ENCODE measurements at regions not wholly inside any gene's neighbourhood (a gene's known extent, or its start where the extent isn't known, plus 50 kb on each side); places are given as distances from the start of the nearest gene placed in this dataset.

DNA sequence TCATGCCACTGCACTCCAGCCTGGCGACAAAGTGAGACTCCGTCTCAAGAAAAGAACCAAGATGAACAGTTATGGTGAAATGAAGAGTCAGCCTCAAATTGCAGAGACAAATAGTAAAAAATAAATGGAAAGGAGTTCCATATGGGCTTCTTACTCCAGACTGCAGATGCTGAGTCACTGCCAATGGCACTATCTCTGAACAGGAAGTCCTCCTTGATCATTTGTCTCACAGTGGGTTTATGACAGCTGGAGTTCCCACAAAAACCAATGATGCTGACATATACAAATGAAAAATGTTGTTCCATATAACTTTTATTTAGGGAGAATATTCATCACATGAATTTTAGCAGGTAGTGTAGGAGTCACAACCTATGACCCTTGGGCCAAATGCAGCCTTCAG is 631.6 kb downstream of the PCDH18 start:
- H3K4me3 Mint-ChIP-seq = no peak overlapping the region
- TF ChIP-seq, protein P1, sequence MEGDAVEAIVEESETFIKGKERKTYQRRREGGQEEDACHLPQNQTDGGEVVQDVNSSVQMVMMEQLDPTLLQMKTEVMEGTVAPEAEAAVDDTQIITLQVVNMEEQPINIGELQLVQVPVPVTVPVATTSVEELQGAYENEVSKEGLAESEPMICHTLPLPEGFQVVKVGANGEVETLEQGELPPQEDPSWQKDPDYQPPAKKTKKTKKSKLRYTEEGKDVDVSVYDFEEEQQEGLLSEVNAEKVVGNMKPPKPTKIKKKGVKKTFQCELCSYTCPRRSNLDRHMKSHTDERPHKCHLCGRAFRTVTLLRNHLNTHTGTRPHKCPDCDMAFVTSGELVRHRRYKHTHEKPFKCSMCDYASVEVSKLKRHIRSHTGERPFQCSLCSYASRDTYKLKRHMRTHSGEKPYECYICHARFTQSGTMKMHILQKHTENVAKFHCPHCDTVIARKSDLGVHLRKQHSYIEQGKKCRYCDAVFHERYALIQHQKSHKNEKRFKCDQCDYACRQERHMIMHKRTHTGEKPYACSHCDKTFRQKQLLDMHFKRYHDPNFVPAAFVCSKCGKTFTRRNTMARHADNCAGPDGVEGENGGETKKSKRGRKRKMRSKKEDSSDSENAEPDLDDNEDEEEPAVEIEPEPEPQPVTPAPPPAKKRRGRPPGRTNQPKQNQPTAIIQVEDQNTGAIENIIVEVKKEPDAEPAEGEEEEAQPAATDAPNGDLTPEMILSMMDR (conservative IDR thresholded peaks at IDR 0.05) = no peak
- H3K27ac Mint-ChIP-seq (ENCODE audit: unreplicated experiment) = no peak overlapping the region
- DNase-seq (ENCODE audit: low read depth, low spot score) = no peak
- no peaks in the 10 kb centered on the region for H3K27me3 Mint-ChIP-seq (ENCODE audit: low read depth)
- H3K9me3 Mint-ChIP-seq = peaks cover 4% of the 10 kb centered on the region
- H3K4me1 Mint-ChIP-seq = no peaks in the 10 kb centered on the region
- no peaks in the 10 kb centered on the region for H3K36me3 Mint-ChIP-seq (ENCODE audit: low read depth)

GRCh38 chr4:136898590-136899248 is 633.6 kb downstream of the PCDH18 start:
- H3K27ac Mint-ChIP-seq (ENCODE audit: unreplicated experiment) = no peak overlapping the region
- no peaks in the 10 kb centered on the region for H3K4me1 Mint-ChIP-seq
- H3K27me3 Mint-ChIP-seq (ENCODE audit: low read depth) = no peaks in the 10 kb centered on the region
- H3K36me3 Mint-ChIP-seq (ENCODE audit: low read depth) = no peaks in the 10 kb centered on the region
- H3K9me3 Mint-ChIP-seq = peaks cover 4% of the 10 kb centered on the region
- no peak overlapping the region for H3K4me3 Mint-ChIP-seq
- TF ChIP-seq, protein P1 (conservative IDR thresholded peaks at IDR 0.05) = no peak
- no peak for DNase-seq (ENCODE audit: low read depth, low spot score)

- H3K4me1 Mint-ChIP-seq = no peaks in the 10 kb centered on the region
- H3K4me3 Mint-ChIP-seq = no peak overlapping the region
- TF ChIP-seq, protein P1 (conservative IDR thresholded peaks at IDR 0.05) = no peak
- no peaks in the 10 kb centered on the region for H3K27me3 Mint-ChIP-seq (ENCODE audit: low read depth)
- H3K27ac Mint-ChIP-seq (ENCODE audit: unreplicated experiment) = no peak overlapping the region
- H3K36me3 Mint-ChIP-seq (ENCODE audit: low read depth) = no peaks in the 10 kb centered on the region
- H3K9me3 Mint-ChIP-seq = no peaks in the 10 kb centered on the region
- DNase-seq (ENCODE audit: low read depth, low spot score) = no peak
These were observed 638.7 kb downstream of the PCDH18 start for GRCh38 chr4:136893573-136893972.

- Mint-ChIP-seq H3K4me1 (no peaks in the 10 kb centered on the region), H3K27me3 (ENCODE audit: low read depth) (no peaks in the 10 kb centered on the region), H3K36me3 (ENCODE audit: low read depth) (peaks cover 2% of the 10 kb centered on the region), H3K4me3 (no peak overlapping the region), H3K27ac (ENCODE audit: unreplicated experiment) (no peak overlapping the region), H3K9me3 (no peaks in the 10 kb centered on the region)
- TF ChIP-seq, protein P1 (conservative IDR thresholded peaks at IDR 0.05) = no peak
- DNase-seq (ENCODE audit: low read depth, low spot score) = no peak
These were observed 650.6 kb downstream of the PCDH18 start for GRCh38 chr4:136881666-136882065.

DNA sequence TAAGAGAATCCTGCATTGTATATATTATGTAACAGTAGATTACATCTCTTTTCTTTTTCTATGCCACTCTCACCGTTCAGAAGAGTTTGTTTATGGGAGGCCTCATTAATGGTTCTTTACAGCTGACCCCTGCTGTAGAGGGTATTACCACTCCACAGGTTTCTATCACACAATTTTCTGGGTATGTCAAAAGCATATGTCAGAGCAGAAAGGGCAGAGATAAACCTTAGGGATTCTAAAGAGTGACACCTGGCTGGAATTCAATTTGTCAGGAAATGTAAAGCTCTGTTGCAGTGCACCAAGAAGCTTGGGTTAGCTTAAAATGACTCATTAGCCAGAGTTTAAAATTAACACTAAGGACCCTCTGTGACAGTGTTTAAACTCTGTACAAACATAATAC is 658.7 kb downstream of the PCDH18 start:
- Mint-ChIP-seq H3K4me3 (no peak overlapping the region), H3K4me1 (no peaks in the 10 kb centered on the region), H3K36me3 (ENCODE audit: low read depth) (no peaks in the 10 kb centered on the region), H3K27ac (ENCODE audit: unreplicated experiment) (no peak overlapping the region), H3K27me3 (ENCODE audit: low read depth) (no peaks in the 10 kb centered on the region), H3K9me3 (no peaks in the 10 kb centered on the region)
- no peak for DNase-seq (ENCODE audit: low read depth, low spot score)
- TF ChIP-seq, protein P1 (conservative IDR thresholded peaks at IDR 0.05) = no peak
